GM12891 (cell line): ENCODE measurements at regions not wholly inside any gene's neighbourhood (a gene's known extent, or its start where the extent isn't known, plus 50 kb on each side); places are given as distances from the start of the nearest gene placed in this dataset.

ENCODE experiments used
- DNase-seq: peaks from one replicate; pipeline ENCODE4 v3.0.0; 2011; ENCODE audit warnings: low spot score; ENCODE audit not compliant: insufficient read length
- FAIRE-seq: peaks from 2 replicates; lab custom pipeline; 2011; peaks lifted over from hg19 to GRCh38; lab: Jason Lieb, UNC
- PAX5 ChIP-seq: IDR thresholded peaks from 2 replicates; pipeline ENCODE4 v1.6.1; 2011; ENCODE audit warnings: low read length, moderate library complexity, mild to moderate bottlenecking; ENCODE audit not compliant: insufficient read depth, severe bottlenecking
- POLR2A ChIP-seq: IDR thresholded peaks from 2 replicates; pipeline ENCODE4 v1.6.1; 2011; ENCODE audit warnings: low read depth, low read length, control low read depth
- POLR2AphosphoS5 ChIP-seq: IDR thresholded peaks from 2 replicates; pipeline ENCODE4 v1.6.1; 2011; ENCODE audit warnings: low read depth, low read length, control low read depth
- POU2F2 ChIP-seq: IDR thresholded peaks from 2 replicates; pipeline ENCODE4 v1.6.1; 2011; ENCODE audit warnings: low read depth, mild to moderate bottlenecking, control low read depth, low read length, moderate library complexity
- SPI1 ChIP-seq: IDR thresholded peaks from 2 replicates; pipeline ENCODE4 v1.6.1; 2011; ENCODE audit warnings: low read depth, low read length, control low read depth
- TAF1 ChIP-seq: IDR thresholded peaks from 2 replicates; pipeline ENCODE4 v1.6.1; 2011; ENCODE audit warnings: low read depth, low read length, control low read depth

DNA sequence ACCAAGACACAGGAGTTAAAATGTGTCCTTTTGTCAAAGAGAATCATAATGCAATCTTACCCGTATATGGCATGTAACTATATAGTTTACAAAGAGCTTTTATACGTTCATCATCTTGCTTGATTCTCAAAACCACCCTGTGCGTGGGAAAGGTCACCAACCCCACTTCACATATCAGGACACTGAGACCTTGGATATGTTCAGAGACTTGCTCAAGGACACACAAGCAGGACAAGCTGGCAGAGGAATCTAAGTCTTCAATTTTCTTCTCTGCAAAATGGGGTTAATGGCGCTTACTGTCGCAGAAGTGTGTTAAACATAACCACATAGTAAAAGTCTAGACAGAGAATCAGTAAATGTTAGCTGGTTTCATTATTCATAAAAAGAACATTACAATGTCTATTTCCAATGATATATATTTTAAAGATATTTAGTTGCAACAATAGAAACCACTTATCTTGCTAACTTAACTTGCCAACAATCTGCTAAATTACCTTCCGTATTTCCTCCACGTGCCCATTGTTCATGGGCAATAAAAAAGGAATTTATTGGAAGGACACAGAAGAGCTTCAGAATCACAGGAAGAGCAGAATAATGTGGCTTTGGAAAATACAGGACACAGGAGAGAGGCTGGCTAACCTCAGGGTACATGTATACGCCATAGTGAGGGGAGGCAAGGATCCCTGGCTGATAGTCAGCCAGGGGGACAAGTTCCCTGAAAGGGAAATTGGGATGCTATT, 64.6 kb upstream of the TAPT1 start:
- DNase-seq (no peak), FAIRE-seq (no peak)
- TF ChIP-seq SPI1, result no peak
- no peak for TF ChIP-seq TAF1
- no peak for TF ChIP-seq POLR2AphosphoS5
- no peak for TF ChIP-seq POU2F2
- no peak for TF ChIP-seq PAX5
- no peak for TF ChIP-seq POLR2A

DNA sequence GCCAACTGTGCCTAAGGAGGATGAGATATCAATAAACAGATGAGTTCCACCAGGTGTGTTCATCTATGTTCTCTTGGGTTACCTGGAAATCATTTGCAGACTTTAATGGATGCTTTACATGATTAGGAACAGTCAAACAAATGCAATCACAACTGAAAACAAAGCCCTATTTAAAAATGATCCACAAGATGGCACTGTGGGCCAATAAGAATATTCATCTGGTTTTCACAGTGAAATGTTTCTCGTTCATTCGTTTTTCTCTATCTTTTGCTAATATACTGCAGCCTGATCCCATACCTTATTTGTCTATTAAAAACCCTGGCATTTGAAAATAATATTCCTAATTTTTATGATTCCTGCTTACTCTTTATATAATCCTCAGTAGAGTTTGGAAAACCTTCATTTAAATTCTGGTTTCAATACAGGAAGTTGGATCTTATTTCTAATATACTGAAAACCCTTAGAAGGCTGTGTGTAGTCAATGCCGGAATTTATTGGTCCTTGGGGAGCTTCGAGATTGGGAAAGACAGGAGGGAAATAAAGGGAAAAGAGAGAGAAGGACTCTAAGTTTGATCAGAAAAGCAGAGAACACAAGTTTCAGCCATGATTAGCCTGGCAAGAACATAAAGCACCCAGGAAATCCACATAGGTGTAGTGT, 63.8 kb upstream of the TAPT1 start:
- DNase-seq (peak; percentile 5), FAIRE-seq (no peak)
- no peak for TF ChIP-seq TAF1
- TF ChIP-seq PAX5, result no peak
- TF ChIP-seq POLR2AphosphoS5, result no peak
- TF ChIP-seq POLR2A, result no peak
- no peak for TF ChIP-seq POU2F2

DNA sequence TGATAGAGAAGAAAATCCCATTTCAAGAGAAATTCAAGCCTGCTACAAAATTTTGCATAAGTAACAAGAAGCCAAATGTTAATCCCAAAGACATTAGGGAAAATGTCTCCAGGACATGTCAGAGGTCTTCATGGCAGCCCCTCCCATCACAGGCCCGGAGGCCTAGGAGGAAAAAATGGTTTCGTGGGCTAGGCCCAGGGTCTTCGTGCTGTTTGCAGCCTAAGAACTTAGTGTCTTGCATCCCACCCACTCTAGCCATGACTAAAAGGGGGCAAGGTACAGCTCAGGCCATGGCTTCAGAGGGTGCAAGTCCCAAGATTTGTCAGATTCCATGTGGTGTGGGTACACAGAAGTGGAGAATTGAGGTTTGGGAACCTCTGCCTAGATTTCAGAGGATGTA, 57.8 kb upstream of the TAPT1 start:
- DNase-seq (no peak), FAIRE-seq (no peak)

DNA sequence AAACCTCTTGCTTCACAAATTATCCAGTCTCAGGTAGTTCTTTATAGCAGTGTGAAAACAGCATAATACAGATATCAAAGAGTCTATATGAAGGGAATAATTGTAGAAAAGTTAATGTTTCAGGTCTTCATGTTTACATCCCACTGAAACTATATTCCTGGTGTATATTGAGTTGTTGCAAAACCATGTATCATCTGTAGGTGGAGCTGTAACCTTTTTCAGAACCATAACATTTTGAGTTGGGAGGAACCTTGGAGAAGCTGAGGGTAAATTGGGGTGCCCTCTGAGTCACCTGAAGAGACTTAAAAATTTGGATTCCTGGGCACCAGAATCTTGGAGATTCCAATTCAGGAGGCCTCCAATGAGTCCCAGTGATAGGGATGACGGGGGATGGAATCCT, 51.9 kb upstream of the TAPT1 start:
- DNase-seq (no peak), FAIRE-seq (no peak)
- TF ChIP-seq SPI1 (no peak), POLR2A (no peak), POU2F2 (no peak), POLR2AphosphoS5 (no peak), TAF1 (no peak), PAX5 (no peak)

More for the DNA sequence above, 57.8 kb upstream of the TAPT1 start:
- TF ChIP-seq PAX5 (no peak), POU2F2 (no peak), SPI1 (no peak), POLR2AphosphoS5 (no peak), TAF1 (no peak), POLR2A (no peak)
